Ectodermal cell (in vitro differentiated cells): ENCODE measurements at regions not wholly inside any gene's neighbourhood (a gene's known extent, or its start where the extent isn't known, plus 50 kb on each side); places are given as distances from the start of the nearest gene placed in this dataset.

Experiments used
- H3K27ac ChIP-seq: 2 replicates; pipeline ENCODE4 v1.7.0; 2013; ENCODE audit warnings: mild to moderate bottlenecking, low read depth, low read length; ENCODE audit not compliant: insufficient read depth, poor library complexity, severe bottlenecking
- H3K27me3 ChIP-seq: 2 replicates; pipeline ENCODE4 v1.7.0; 2013; ENCODE audit warnings: mild to moderate bottlenecking, low read length; ENCODE audit not compliant: insufficient read depth, control insufficient read depth, poor library complexity, severe bottlenecking
- H3K36me3 ChIP-seq: one replicate; pipeline ENCODE4 v1.7.0; 2013; ENCODE audit warnings: low read length; ENCODE audit not compliant: control insufficient read depth, insufficient read depth
- H3K4me1 ChIP-seq: one replicate; pipeline ENCODE4 v1.7.0; 2013; ENCODE audit warnings: low read length; ENCODE audit not compliant: control insufficient read depth, insufficient read depth
- H3K4me3 ChIP-seq: 2 replicates; pipeline ENCODE4 v1.7.0; 2013; ENCODE audit warnings: low read depth, low read length, control low read depth; ENCODE audit not compliant: insufficient read depth
- H3K9me3 ChIP-seq: 2 replicates; pipeline ENCODE4 v1.7.0; 2013; ENCODE audit warnings: mild to moderate bottlenecking, low read length, moderate library complexity; ENCODE audit not compliant: control insufficient read depth
- WGBS, 2 experiments: methylation state at CpG; one replicate each; pipeline ENCODE4 v1.1.7; 2013; ENCODE audit warnings: missing lambda C conversion rate in 2 of 2; 5-methylcytosine and 5-hydroxymethylcytosine counted together

DNA sequence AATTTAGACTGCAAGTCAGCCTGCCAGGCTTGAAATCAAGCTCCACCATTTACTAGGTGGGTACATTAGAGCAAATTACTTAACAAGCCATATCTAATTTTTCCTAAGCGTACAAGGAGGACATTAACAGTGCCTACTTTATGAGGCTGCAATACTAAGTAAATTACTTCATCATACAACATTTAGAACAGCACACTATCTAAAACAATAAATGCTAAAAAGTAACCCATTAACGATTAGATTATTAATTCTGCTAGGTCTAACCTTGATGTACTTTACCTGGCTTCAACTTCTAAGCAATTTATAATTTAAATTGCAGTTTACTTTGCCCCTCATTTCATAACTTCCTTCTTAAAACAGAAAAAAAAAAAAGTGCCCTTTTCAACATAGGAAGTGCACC lies 1155.6 kb upstream of the NCAM2 start:
- WGBS, 2 experiments: 95 to 96% methylated on average over 2 of the region's 2 CpGs
- no peaks in the 10 kb centered on the region for H3K4me1 ChIP-seq
- no peaks in the 10 kb centered on the region for H3K36me3 ChIP-seq
- H3K9me3 ChIP-seq: no peaks in the 10 kb centered on the region
- no peak overlapping the region for H3K4me3 ChIP-seq
- no peak overlapping the region for H3K27ac ChIP-seq
- H3K27me3 ChIP-seq: no peaks in the 10 kb centered on the region

DNA sequence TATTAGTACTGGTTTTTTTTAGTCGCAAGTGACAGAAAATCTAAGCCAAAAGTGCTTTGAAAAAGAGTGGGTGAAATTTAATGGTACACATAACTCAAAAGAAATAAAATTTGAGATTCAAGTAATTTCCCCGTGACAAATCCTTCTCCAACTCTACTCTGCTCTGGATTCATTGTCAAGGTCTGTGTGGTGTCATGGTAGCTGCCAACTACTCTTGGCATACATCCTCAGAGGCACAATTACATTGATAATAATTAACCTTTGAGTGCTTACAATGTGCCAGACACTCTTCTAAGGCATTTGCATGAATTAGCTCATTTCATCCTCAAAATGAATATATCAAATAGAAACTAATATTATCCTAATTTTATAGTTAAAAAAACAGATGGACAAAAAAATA lies 1153.9 kb upstream of the NCAM2 start:
- Histone ChIP-seq H3K4me3 (no peak overlapping the region), H3K27me3 (no peaks in the 10 kb centered on the region), H3K36me3 (no peaks in the 10 kb centered on the region), H3K4me1 (no peaks in the 10 kb centered on the region), H3K9me3 (no peaks in the 10 kb centered on the region), H3K27ac (no peak overlapping the region)
- WGBS, 2 experiments: 89 to 100% methylated on average over 1 to 2 of the region's 2 CpGs

DNA sequence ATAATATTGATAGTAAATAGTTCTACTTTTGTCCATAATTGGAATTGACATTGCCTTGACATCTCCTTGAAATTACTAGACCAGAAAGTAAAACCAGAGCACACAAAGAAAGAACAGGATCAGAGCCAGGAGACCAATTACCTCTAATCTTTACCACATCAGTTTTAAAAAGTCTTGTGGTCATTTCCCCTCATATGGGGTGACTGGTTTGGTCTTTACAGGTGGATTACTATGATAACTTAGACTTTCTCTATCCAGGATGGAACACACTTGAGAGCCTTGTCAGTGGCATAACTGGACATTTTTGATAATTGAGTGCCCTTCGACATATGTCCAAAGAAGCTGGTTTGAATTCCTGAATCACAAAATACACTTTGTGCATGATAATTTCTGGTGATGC lies 1148.1 kb upstream of the NCAM2 start:
- Histone ChIP-seq H3K27me3 (no peaks in the 10 kb centered on the region), H3K4me3 (no peak overlapping the region), H3K4me1 (no peaks in the 10 kb centered on the region), H3K36me3 (no peaks in the 10 kb centered on the region), H3K27ac (no peak overlapping the region), H3K9me3 (no peaks in the 10 kb centered on the region)
- WGBS, 2 experiments: 100% methylated on average over 1 of the region's 1 CpG

DNA sequence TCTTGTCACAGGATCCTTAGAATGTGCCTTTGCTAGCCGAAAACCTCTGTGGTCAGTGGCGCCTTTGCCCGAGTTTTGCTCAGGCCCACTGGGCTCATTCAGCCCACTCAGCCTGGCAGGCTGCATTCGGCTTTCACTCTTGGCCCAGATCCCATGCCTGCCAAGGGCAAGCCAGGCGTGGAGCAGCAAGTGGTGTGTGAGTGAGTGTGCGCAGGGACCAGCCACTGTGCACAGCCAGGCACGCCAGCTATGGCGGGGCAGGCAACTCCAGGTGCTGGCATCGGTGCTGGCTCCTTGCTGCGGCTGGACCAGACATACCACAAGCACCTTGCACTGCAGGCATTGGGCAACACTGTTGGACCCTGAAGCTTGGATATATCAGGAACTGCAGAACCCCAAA lies 1145.1 kb upstream of the NCAM2 start:
- H3K27ac ChIP-seq: no peak overlapping the region
- WGBS, 2 experiments: 93 to 96% methylated on average over 10 of the region's 10 CpGs
- no peaks in the 10 kb centered on the region for H3K27me3 ChIP-seq
- no peaks in the 10 kb centered on the region for H3K36me3 ChIP-seq
- no peaks in the 10 kb centered on the region for H3K4me1 ChIP-seq
- no peak overlapping the region for H3K4me3 ChIP-seq
- no peaks in the 10 kb centered on the region for H3K9me3 ChIP-seq

DNA sequence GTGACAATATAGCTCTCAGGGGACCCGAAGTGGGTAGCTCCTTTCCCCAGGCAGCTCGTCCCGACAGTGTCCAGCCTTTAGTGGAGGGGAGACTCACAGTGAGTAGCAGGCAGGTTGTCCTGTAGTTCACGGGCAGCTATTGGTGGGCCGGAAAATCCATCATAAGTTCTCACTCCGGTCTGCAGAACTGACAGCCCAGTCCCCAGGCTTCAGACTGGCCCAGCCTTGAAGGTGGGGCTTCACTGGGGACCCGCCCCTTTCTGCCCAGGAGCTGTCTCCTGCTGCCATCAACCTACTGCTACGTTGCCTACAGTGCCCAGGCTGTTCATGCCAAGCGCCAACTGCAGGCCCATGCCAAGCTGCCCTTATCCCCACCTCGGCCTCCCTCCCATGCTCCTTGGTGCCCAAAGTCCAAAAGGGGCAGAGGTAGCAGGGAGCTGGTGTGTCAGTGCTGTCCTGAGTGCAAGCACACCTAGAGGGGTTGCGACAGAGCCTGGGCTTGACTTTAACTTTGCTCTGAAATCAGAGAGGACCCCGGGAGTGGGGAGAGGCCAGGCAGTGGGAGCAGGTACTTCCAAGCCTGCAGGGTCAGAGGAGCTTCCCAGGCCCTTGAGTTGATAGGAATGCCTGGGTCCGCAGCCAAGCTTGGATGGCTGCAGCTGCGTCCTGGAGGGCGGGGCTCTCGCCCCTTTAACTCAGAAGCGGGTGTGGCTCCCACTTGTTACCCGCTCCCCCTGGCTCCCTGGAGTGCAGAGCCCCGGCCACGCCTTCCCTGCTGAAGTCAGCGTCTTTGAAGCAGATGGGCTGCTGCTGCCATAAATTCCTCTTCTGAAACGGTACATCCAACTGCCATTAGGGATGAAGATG lies 1144.3 kb upstream of the NCAM2 start:
- H3K9me3 ChIP-seq: no peaks in the 10 kb centered on the region
- H3K36me3 ChIP-seq: no peaks in the 10 kb centered on the region
- no peaks in the 10 kb centered on the region for H3K4me1 ChIP-seq
- H3K27me3 ChIP-seq: no peaks in the 10 kb centered on the region
- 90 to 93% methylated on average over 22 of the region's 22 CpGs for WGBS, 2 experiments
- H3K27ac ChIP-seq: no peak overlapping the region
- H3K4me3 ChIP-seq: no peak overlapping the region

DNA sequence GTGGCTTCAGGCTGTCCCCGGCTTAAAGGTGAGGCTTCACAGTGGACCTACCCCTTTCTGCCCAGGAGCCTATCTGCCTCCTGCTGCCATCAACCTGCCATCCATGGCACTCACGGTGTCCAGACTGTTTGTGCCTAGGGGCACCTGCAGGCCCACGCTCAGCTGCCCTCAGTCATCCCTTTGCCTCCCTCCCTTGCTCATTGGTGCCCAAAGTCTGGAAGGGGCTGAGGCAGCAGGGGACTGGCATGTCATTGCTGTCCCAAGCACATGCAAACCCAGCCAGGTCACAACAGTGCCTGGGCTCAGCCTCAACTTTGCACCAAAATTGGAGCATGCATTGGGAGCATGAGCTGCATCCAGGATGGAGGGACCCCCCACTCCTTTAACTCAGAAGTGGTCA lies 1142.7 kb upstream of the NCAM2 start:
- no peaks in the 10 kb centered on the region for H3K36me3 ChIP-seq
- H3K4me3 ChIP-seq: no peak overlapping the region
- H3K27me3 ChIP-seq: no peaks in the 10 kb centered on the region
- WGBS, 2 experiments: 93 to 97% methylated on average over 3 of the region's 3 CpGs
- H3K9me3 ChIP-seq: no peaks in the 10 kb centered on the region
- H3K27ac ChIP-seq: no peak overlapping the region
- no peaks in the 10 kb centered on the region for H3K4me1 ChIP-seq

DNA sequence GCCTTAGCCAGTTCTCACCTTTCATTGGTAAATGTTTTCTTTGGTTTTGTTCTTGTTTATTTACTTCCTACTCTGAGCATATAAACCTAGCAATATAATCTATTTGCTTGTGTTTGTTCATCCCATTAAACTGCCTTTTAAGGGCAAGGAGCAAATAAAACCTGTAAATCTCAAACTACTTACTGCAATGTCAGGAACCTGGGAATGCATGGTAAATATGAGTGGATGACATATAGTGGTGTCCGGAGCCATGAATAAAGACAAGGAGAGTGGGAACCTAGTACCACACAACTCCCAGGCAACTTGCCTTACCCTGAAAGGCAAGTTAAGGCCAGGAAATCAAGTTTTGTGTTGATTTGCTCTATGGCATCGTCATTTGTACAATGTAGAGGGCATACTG lies 1133.7 kb upstream of the NCAM2 start:
- Histone ChIP-seq H3K36me3 (no peaks in the 10 kb centered on the region), H3K27me3 (no peaks in the 10 kb centered on the region), H3K4me3 (no peak overlapping the region), H3K9me3 (no peaks in the 10 kb centered on the region), H3K4me1 (no peaks in the 10 kb centered on the region), H3K27ac (no peak overlapping the region)
- 96% methylated on average over 2 of the region's 2 CpGs for WGBS, 2 experiments

DNA sequence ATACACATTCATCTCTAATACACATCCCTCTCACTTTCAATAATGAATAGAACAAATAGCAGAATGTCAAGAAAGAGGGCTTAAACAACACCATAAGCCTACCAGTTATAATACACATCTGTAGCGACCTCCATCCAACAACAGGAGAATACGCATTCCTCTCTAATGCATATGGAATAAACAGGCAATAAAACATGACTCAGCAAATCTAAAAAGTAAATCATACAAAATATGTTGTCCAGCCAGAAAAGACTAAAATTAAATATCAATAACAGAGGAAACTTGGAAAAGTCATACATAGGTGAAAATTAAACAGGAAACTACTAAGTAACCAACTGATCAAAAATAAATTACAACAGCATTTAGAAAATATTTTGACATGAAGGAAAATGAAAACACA lies 1127.5 kb upstream of the NCAM2 start:
- Histone ChIP-seq H3K4me1 (no peaks in the 10 kb centered on the region), H3K27me3 (no peaks in the 10 kb centered on the region), H3K9me3 (no peaks in the 10 kb centered on the region), H3K27ac (no peak overlapping the region), H3K36me3 (no peaks in the 10 kb centered on the region), H3K4me3 (no peak overlapping the region)
- 97 to 98% methylated on average over 2 of the region's 2 CpGs for WGBS, 2 experiments

DNA sequence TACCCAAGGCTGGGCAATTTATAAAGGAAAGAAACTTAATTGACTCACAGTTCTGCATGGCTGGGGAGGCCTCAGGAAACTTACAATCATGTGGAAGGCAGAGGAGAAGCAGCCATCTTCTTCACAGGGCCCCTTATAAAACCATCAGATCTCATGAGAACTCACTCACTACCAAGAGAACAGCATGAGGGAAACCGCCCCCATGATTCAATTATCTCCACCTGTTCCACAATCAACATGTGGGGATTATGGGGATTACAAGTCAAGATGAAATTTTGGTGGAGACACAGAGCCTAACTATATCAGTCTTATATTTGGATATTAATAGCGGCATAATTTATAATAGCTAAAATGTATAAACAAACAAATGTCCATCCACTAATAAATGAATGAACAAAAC lies 1123.7 kb upstream of the NCAM2 start:
- 100% methylated on average over 1 of the region's 2 CpGs; no CpG with 5 or more reads in 1 of the 2 experiments for WGBS, 2 experiments
- Histone ChIP-seq H3K4me3 (no peak overlapping the region), H3K9me3 (no peaks in the 10 kb centered on the region), H3K4me1 (no peaks in the 10 kb centered on the region), H3K27me3 (no peaks in the 10 kb centered on the region), H3K36me3 (no peaks in the 10 kb centered on the region), H3K27ac (no peak overlapping the region)

DNA sequence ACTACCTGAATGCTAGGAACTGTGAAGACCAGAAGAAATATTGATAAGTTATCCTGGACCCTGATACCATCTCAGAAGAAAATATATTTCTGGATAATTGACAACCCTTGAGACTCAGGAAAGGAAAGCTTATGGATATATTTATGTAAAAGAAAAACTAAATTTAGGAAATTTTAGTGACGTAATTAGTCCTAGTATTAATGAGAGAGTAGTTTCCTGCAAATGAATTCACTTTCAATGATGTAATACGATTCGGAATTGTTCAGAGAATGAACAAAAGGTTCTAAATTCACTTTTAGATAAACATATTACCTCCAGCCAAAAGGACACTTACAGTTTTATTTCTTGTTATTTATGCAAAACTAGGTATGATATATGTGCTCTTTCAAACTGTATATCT lies 1120.1 kb upstream of the NCAM2 start:
- Histone ChIP-seq H3K4me3 (no peak overlapping the region), H3K27me3 (no peaks in the 10 kb centered on the region), H3K27ac (no peak overlapping the region), H3K4me1 (no peaks in the 10 kb centered on the region), H3K9me3 (no peaks in the 10 kb centered on the region), H3K36me3 (no peaks in the 10 kb centered on the region)
- WGBS, 2 experiments: 91 to 95% methylated on average over 1 to 3 of the region's 3 CpGs
